Naive B cell (primary cell): ENCODE measurements at regions not wholly inside any gene's neighbourhood (a gene's known extent, or its start where the extent isn't known, plus 50 kb on each side); places are given as distances from the start of the nearest gene placed in this dataset.
A peak's percentile ranks its signal among the peaks of the same experiment; 100 is the strongest.
"Not testable (repeated sequence)": the region's sequence is repeated elsewhere in the genome, so short reads cannot be mapped to it uniquely, and the experiment has no call there.

Experiments used
- ATAC-seq, 2 donors: fragments of 150-1000 bp; cut with Tn5 transposase; 2 replicates each; pipeline ENCODE4 v1.10.0; 2021; ENCODE audit warnings: low read depth in 2 of 2, mild to moderate bottlenecking in 2 of 2, moderate library complexity in 2 of 2
- DNase-seq: peaks from one replicate; pipeline ENCODE4 v3.0.0; 2022
- H3K27ac Mint-ChIP-seq, 6 donors: one replicate each; pipeline ENCODE4 v1.8.0; 2020 to 2022; ENCODE audit warnings: mild to moderate bottlenecking in 6 of 6, mixed read lengths in 6 of 6, moderate library complexity in 5 of 6, inconsistent platforms in 2 of 6
- H3K27me3 Mint-ChIP-seq, 3 donors: one replicate each; pipeline ENCODE4 v1.8.0; 2021 to 2022; ENCODE audit warnings: mixed read lengths in 3 of 3, mild to moderate bottlenecking in 1 of 3
- H3K36me3 Mint-ChIP-seq, 2 donors: one replicate each; pipeline ENCODE4 v1.8.0; 2020 to 2022; ENCODE audit warnings: mixed read lengths in 2 of 2, inconsistent platforms in 1 of 2, mild to moderate bottlenecking in 1 of 2
- H3K4me1 Mint-ChIP-seq, 3 donors: one replicate each; pipeline ENCODE4 v1.8.0; 2020 to 2022; ENCODE audit warnings: mixed read lengths in 3 of 3, inconsistent platforms in 1 of 3, mild to moderate bottlenecking in 1 of 3, moderate library complexity in 1 of 3
- H3K4me3 Mint-ChIP-seq, 8 donors: one replicate each; pipeline ENCODE4 v1.8.0; 2020 to 2022; ENCODE audit warnings: mild to moderate bottlenecking in 8 of 8, mixed read lengths in 8 of 8, moderate library complexity in 8 of 8, inconsistent platforms in 2 of 8
- H3K9me3 Mint-ChIP-seq, 7 donors: one replicate each; pipeline ENCODE4 v1.8.0; 2020 to 2022; ENCODE audit warnings: mixed read lengths in 7 of 7, mild to moderate bottlenecking in 5 of 7, inconsistent platforms in 2 of 7, moderate library complexity in 1 of 7

DNA sequence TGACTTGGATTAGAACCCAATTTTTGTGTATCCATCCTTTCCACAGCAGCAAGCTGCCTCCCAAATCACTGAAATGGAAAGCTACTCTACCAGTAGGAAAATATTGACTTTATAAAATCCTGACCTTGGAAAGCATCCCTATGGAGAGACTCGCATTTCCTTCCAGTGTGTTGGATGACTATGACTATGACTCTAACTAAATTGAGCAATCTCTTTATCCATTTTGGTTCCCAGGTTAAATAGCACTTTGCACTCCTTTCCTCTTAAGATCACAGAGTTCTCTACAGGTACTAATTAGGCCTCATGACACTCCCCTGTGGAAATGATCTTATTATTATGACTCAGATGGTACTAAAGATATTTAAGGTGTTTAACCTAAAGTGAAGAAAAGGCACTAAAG, 431.8 kb downstream of the PPARGC1A start:
- peaks cover 0 to 9% (median 3%) of the 10 kb centered on the region in 7 donors for H3K9me3 Mint-ChIP-seq
- no peaks in the 10 kb centered on the region for H3K4me1 Mint-ChIP-seq
- H3K27me3 Mint-ChIP-seq = no peaks in the 10 kb centered on the region
- DNase-seq (no peak), ATAC-seq (no peak)
- H3K27ac Mint-ChIP-seq = no peak overlapping the region
- H3K4me3 Mint-ChIP-seq = no peak overlapping the region
- no peaks in the 10 kb centered on the region for H3K36me3 Mint-ChIP-seq

DNA sequence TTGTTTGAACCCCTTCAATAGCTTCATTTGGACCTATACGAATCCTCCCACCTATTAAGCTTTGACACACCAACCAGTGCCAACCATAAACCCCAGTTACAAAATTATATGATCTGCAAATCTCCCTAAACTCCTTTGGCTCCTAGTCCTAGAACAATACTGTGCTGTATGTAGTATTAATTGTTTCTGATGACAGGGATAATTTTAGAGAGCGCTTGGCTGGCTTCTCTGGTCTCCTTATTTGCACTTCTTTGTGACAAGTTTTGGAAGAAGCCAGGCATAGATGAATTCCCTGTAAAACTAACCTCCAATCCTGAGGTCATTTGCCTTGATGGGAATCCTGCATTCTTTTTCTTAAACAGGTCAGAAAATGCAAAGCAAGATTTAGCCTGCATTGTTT, 433.0 kb downstream of the PPARGC1A start:
- Mint-ChIP-seq H3K27me3 (no peaks in the 10 kb centered on the region), H3K27ac (no peak overlapping the region), H3K36me3 (no peaks in the 10 kb centered on the region), H3K4me3 (no peak overlapping the region), H3K9me3 (peaks cover 0 to 12% (median 3%) of the 10 kb centered on the region in 7 donors), H3K4me1 (no peaks in the 10 kb centered on the region)
- no peak for ATAC-seq
- no peak for DNase-seq

DNA sequence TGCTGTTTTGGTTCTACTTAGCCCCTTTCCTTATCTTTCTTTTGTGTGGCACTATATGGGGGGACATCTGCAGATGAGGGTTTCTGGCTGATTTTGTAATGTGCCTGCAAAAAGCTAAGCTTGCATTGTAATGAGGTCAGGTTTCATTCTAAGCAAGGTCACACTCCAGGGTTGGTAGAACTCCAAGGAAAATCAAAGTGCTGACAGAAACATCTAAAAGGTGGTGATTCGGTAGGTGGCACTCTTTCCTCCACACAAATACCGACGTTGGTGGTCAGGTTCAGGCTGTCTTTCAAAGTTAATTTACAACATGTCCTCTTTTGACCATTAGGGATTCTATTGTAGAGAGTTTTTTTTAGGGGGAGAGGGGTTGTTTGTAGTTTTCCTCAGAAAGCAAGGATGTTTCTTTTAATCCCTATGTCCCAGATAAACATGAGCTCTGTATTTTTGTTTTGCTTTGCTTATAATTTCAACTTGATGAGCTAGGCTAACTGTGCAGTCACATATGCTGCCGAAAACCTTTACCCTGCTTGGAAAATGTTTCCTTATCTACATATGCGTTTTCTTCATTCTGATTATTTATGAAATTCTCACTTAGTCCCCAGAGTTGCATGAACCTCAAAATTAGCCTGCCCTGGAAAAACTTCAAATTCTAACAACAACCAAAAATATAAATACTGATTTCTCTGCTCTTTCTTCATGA, 434.2 kb downstream of the PPARGC1A start:
- ATAC-seq (no peak), DNase-seq (no peak)
- Mint-ChIP-seq H3K27ac (no peak overlapping the region), H3K4me1 (no peaks in the 10 kb centered on the region), H3K36me3 (no peaks in the 10 kb centered on the region), H3K27me3 (no peaks in the 10 kb centered on the region), H3K9me3 (peaks cover 0 to 11% (median 3%) of the 10 kb centered on the region in 7 donors), H3K4me3 (no peak overlapping the region)

DNA sequence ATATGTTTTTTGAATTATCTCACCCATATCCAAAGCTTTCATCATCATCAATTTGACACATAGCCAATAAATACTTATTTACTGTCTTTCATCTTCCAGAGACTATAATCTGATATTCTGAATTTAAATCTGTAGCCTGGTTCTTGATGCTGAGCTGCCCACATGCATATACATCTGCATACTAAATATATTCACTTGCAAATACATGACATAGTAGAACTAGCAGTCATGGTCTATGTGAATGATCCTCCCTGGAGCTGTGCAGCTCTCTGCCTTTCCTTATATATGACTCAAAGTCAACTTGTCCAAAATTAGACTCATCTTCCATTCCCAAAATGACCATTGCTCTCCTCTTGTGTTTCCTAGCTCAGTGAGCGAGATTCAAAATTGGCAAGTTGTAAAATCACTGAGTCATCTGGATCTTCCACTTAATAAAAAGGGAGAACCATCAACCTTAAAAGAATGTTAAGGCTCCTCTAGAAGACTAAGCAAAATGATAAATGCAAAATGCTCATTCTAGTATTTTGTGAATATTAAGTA, 448.2 kb downstream of the PPARGC1A start:
- H3K36me3 Mint-ChIP-seq = no peaks in the 10 kb centered on the region
- DNase-seq (no peak), ATAC-seq (no peak)
- H3K4me1 Mint-ChIP-seq = no peaks in the 10 kb centered on the region
- no peaks in the 10 kb centered on the region for H3K27me3 Mint-ChIP-seq
- no peak overlapping the region for H3K4me3 Mint-ChIP-seq
- H3K9me3 Mint-ChIP-seq = peaks cover 0 to 9% (median 3%) of the 10 kb centered on the region in 7 donors
- no peak overlapping the region for H3K27ac Mint-ChIP-seq

DNA sequence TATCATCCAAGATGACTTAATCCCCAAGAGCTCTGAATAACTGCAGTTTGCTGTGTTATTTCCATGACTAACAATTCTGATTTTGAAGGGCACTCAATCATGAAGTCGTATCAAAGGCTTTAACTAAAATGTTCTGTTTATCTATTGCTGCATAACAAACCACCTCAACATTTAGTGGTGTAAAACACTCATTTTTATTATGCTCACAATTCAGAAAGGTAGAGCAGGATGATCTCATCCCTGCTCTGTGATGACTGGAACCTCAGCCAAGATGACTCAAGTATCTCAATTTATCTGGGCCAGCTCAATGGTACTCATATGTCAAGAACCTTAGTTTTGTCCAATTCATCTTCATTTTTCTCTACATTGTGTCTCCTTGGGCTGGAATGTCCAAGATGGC, 451.1 kb downstream of the PPARGC1A start:
- ATAC-seq (no peak), DNase-seq (no peak)
- Mint-ChIP-seq H3K9me3 (peaks cover 0 to 7% (median 0%) of the 10 kb centered on the region in 7 donors), H3K4me1 (no peaks in the 10 kb centered on the region), H3K4me3 (no peak overlapping the region), H3K36me3 (no peaks in the 10 kb centered on the region), H3K27ac (no peak overlapping the region), H3K27me3 (no peaks in the 10 kb centered on the region)

DNA sequence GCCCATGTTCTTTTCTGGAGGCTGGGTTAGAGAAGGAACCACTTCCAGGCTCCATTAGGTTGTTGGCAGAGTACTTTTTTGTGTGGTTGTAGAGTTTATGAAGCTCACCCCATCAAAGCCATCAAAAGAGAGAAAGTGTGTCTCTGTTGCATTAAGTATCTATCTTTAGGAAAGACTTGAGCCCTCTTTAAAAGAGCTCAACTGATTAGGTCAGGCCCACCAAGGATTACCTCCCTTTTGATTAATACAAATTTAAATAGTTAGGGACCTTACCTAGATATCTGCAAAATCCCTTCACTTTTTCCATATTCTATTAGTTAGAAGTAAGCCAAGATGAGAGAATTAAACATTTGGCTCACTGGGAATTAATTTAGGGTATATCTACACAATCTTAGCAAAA, 460.4 kb downstream of the PPARGC1A start:
- Mint-ChIP-seq H3K36me3 (no peaks in the 10 kb centered on the region), H3K27me3 (no peaks in the 10 kb centered on the region), H3K4me1 (no peaks in the 10 kb centered on the region), H3K27ac (no peak overlapping the region), H3K4me3 (no peak overlapping the region), H3K9me3 (peaks cover 0 to 15% (median 6%) of the 10 kb centered on the region in 7 donors)
- DNase-seq (no peak), ATAC-seq (no peak)

DNA sequence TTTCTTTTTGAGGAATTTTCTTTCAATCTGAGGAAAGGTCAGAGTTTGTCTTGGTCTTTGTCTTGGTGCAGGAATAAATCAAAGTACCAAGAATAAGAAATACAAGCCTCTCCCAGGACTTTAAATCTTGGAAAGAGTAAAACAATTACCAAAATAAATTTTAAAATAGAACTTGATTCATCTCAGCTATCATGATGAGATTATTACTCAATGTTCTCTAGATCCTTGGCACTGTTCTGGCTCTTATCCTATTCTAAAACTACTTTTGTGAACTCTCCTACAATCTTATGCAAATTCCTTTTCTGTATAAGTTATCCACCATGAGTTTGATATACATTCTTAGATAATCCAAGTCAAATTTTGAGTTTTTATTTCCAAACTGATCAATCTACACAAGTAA, 464.3 kb downstream of the PPARGC1A start:
- no peaks in the 10 kb centered on the region for H3K27me3 Mint-ChIP-seq
- no peaks in the 10 kb centered on the region for H3K36me3 Mint-ChIP-seq
- no peak overlapping the region for H3K4me3 Mint-ChIP-seq
- peaks cover 0 to 12% (median 6%) of the 10 kb centered on the region in 7 donors for H3K9me3 Mint-ChIP-seq
- DNase-seq (no peak), ATAC-seq (no peak)
- H3K27ac Mint-ChIP-seq = no peak overlapping the region
- no peaks in the 10 kb centered on the region for H3K4me1 Mint-ChIP-seq

DNA sequence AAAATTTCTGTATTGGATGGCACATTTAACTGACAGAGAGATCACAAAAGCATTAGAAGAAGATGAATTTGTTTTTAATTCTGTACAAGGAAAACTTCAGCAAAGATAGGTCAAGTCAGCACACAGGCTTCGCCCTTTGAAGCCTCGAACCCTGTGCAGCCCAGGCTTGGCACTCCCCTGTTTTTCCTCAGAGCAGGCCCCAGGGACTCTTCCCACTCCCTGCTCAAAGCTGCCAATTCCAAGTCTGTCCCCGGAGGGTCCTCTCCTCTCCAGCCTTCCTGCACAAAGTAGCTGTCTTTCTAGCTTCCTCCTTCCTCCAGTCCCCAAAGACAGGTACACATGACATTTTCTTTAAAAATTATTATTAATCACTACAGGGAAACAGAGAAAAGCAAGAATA, 466.3 kb downstream of the PPARGC1A start:
- H3K36me3 Mint-ChIP-seq = no peaks in the 10 kb centered on the region

DNA sequence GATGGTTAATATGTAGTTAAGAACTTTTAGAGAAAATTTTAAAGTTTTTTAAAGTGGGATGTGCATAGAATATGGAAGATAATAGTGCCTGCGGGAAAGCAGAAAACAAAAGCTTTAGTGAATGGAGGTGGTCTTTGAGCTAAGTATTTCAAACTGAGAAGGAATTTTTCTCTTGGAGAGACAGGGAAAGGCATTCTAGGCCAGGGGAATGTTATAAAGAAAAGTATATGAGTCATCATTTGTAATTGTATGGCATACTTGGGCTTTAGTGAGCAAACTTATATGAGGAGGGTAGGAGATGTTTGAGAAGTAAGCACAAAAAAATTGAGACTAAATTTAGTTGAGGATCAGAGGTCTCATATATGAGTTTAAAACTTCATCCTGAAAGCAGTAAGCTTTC, 467.0 kb downstream of the PPARGC1A start:
- no peaks in the 10 kb centered on the region for H3K4me1 Mint-ChIP-seq
- no peaks in the 10 kb centered on the region for H3K36me3 Mint-ChIP-seq
- no peak for ATAC-seq
- no peak overlapping the region for H3K4me3 Mint-ChIP-seq
- peaks cover 0 to 13% (median 4%) of the 10 kb centered on the region in 7 donors for H3K9me3 Mint-ChIP-seq
- peak overlapping the region in 1 of 6 donors; percentile 51 for H3K27ac Mint-ChIP-seq
- no peaks in the 10 kb centered on the region for H3K27me3 Mint-ChIP-seq
- no peak for DNase-seq

More for the DNA sequence above, 466.3 kb downstream of the PPARGC1A start:
- Mint-ChIP-seq H3K27me3 (no peaks in the 10 kb centered on the region), H3K27ac (no peak overlapping the region), H3K9me3 (peaks cover 0 to 8% (median 4%) of the 10 kb centered on the region in 7 donors), H3K4me1 (no peaks in the 10 kb centered on the region), H3K4me3 (no peak overlapping the region)
- DNase-seq (no peak), ATAC-seq (no peak)

DNA sequence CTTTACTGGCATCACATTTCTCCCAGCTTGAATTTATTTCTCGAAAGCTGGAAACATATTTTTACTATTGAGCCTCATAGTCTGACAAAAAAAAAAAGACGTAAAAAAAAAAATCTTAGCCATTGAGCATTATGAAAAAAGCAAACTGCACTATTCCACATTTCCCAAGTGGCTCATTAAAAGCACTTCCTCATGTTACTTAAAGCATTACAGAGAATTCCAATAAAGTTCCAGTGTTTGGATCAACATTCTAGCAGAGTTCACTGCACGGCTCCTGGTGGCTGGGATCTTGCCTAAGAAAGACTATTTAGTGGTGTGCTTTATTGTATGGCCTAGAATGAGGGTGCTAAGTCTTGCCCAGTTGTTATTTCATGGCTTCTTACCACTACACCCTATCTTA, 476.2 kb downstream of the PPARGC1A start:
- no peak for ATAC-seq
- H3K27me3 Mint-ChIP-seq = no peaks in the 10 kb centered on the region
- H3K36me3 Mint-ChIP-seq = no peaks in the 10 kb centered on the region
- H3K4me3 Mint-ChIP-seq = no peak overlapping the region
- no peaks in the 10 kb centered on the region for H3K4me1 Mint-ChIP-seq
- peaks cover 0 to 18% (median 3%) of the 10 kb centered on the region in 7 donors for H3K9me3 Mint-ChIP-seq
- no peak for DNase-seq
- no peak overlapping the region for H3K27ac Mint-ChIP-seq

DNA sequence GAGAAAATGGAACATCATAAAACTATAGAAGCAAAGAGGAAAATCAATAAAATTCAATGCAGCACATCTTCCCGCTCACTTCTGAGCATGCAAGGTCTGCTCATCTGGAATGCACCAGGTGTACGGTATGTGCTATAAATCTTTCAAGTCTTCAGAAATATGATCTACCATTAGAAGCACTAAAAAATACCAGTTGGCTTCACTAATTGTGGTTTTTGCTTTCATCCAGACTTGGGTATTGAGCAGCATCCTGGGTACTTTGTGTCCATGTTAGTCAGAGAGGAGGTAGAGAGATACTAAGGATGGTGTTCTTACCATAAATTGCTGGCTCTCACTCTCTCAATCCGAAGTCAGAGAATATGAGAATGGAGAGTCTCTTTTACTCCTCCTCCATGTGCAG, 477.1 kb downstream of the PPARGC1A start:
- H3K4me3 Mint-ChIP-seq = no peak overlapping the region
- H3K27ac Mint-ChIP-seq = no peak overlapping the region
- ATAC-seq (no peak), DNase-seq (no peak)
- no peaks in the 10 kb centered on the region for H3K27me3 Mint-ChIP-seq
- peaks cover 0 to 15% (median 3%) of the 10 kb centered on the region in 7 donors for H3K9me3 Mint-ChIP-seq
- no peaks in the 10 kb centered on the region for H3K4me1 Mint-ChIP-seq
- H3K36me3 Mint-ChIP-seq = no peaks in the 10 kb centered on the region

DNA sequence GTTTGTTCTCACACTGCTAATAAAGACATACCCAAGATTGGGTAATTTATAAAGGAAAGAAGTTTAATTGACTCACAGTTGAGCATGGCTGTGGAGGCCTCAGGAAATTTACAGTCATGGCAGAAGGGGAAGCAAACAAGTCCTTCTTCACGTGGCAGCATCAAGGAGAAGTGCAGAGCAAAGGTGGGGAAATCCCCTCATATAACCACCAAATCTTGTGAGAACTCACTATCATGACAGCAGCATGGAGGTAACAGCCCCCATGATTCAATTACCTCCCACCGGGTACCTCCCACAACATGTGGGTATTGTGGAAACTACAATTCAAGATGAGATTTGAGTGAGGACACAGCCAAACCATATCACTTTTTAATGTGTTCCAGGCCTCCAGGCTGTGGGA, 480.9 kb downstream of the PPARGC1A start:
- not testable (repeated sequence) for H3K27ac Mint-ChIP-seq, H3K36me3 Mint-ChIP-seq, H3K27me3 Mint-ChIP-seq, ATAC-seq, H3K4me1 Mint-ChIP-seq, DNase-seq
- Mint-ChIP-seq H3K4me3 (peak overlapping the region in 1 of 8 donors; percentile 23), H3K9me3 (peaks cover 0 to 15% (median 10%) of the 10 kb centered on the region in 7 donors)

DNA sequence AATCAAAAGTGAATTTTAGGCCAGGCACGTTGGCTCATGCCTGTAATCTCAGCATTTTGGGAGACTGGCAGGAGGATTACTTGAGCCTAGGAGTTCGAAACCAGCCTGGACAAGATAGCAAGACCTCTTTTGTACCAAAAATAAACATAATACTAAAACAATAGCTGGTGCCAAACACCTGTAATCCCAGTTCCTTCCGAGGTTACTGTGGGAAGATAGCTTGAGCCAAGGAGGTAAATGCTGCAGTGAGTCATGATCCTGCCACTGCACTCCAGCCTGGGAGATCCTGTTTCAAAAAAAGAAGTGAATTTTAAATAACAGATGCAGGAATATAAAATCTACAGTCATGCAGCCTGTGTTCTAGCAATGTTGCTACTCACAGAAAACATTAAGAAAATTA, 488.3 kb downstream of the PPARGC1A start:
- Mint-ChIP-seq H3K4me1 (no peaks in the 10 kb centered on the region), H3K9me3 (peaks cover 0 to 20% (median 16%) of the 10 kb centered on the region in 7 donors), H3K4me3 (no peak overlapping the region), H3K27me3 (no peaks in the 10 kb centered on the region), H3K36me3 (no peaks in the 10 kb centered on the region), H3K27ac (no peak overlapping the region)
- no peak for ATAC-seq
- no peak for DNase-seq

DNA sequence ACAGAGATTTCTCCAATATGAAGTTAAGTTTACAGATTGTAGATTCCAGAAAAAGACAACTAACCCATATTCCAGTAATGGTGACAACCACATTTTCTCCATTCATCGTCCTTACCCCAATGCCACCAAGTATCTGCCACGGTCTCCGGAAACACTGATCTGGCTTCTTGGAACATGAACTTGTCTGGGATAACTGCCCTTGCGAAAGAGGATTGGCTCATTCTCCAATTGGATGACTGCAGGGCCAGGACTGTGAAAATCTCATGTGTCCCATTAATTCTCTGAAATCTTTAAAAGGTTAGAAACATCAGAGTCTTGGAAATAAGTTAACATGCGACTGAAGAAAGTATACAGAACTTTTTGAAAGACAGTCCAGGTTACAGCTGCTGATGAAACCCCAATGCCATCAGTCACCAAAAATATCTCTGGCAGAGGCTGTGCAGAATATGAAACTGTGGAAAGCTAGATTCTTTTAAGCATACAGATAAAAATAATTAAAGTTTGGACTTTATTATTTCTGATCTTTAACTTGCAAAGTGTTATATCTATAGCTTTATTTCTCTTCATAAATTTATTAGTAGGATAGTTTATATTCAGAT, 496.9 kb downstream of the PPARGC1A start:
- Mint-ChIP-seq H3K9me3 (peaks cover 1 to 53% (median 20%) of the 10 kb centered on the region in 7 donors), H3K4me1 (no peaks in the 10 kb centered on the region), H3K36me3 (no peaks in the 10 kb centered on the region), H3K27ac (no peak overlapping the region), H3K27me3 (no peaks in the 10 kb centered on the region), H3K4me3 (no peak overlapping the region)
- no peak for ATAC-seq
- DNase-seq = no peak
